ENCODE measurements at regions not wholly inside any gene's neighbourhood (a gene's known extent, or its start where the extent isn't known, plus 50 kb on each side); places are given as distances from the start of the nearest gene placed in this dataset.

DNA sequence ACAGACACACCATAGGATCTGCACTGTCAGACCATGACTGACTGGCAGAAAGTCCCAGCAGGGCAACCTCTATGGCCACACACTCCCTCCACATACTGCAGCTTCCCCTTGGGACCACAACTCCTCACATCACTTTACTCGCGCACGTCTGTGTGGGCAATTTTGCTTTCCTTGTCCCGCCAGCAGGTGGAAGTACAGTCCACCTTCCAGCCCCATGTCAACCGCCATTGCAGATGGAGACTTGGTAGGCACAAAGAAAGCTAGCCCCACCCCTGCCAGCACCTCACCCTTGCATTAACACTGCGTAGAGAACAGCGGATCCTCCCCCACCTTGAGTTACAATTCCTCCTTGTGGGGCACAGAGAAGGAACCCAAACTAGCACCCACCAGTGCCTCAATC is 74.4 kb upstream of the NAP1L2 start:
- Mint-ChIP-seq H3K4me3 (no peak overlapping the region), H3K4me1 (no peaks in the 10 kb centered on the region), H3K36me3 (ENCODE audit: low read depth) (no peaks in the 10 kb centered on the region), H3K27me3 (no peaks in the 10 kb centered on the region), H3K27ac (no peak overlapping the region), H3K9me3 (peaks cover 3% of the 10 kb centered on the region)
- CTCF ChIA-PET, result no interaction called here
- POLR2A ChIA-PET, result no interaction called here
- intact Hi-C loops (cut with micrococcal nuclease), result no loop called here
- TF ChIP-seq, protein P1, sequence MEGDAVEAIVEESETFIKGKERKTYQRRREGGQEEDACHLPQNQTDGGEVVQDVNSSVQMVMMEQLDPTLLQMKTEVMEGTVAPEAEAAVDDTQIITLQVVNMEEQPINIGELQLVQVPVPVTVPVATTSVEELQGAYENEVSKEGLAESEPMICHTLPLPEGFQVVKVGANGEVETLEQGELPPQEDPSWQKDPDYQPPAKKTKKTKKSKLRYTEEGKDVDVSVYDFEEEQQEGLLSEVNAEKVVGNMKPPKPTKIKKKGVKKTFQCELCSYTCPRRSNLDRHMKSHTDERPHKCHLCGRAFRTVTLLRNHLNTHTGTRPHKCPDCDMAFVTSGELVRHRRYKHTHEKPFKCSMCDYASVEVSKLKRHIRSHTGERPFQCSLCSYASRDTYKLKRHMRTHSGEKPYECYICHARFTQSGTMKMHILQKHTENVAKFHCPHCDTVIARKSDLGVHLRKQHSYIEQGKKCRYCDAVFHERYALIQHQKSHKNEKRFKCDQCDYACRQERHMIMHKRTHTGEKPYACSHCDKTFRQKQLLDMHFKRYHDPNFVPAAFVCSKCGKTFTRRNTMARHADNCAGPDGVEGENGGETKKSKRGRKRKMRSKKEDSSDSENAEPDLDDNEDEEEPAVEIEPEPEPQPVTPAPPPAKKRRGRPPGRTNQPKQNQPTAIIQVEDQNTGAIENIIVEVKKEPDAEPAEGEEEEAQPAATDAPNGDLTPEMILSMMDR (IDR thresholded peaks at IDR 0.05), result no peak
- DNase-seq (no peak), ATAC-seq (ENCODE audit: low read depth) (no peak)

DNA sequence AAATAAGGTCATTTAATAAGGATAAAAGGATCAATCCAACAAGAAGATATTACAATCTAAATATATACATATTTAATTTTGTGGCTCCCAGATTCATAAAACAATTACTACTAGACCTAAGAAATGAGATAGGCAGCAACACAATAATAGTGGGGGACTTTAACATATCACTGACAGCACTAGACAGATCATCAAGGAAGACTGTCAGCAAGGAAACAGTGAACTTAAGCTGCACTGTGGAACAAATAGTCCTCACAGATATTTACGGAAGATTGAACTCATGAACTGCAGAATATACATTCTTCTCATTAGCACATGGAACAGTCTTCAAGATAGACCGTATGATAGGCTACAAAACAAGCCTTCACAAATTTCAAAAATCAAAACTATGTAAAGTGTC is 56.1 kb upstream of the NAP1L2 start:
- POLR2A ChIA-PET, result no interaction called here
- CTCF ChIA-PET, result no interaction called here
- H3K27ac Mint-ChIP-seq, result no peak overlapping the region
- H3K9me3 Mint-ChIP-seq, result no peaks in the 10 kb centered on the region
- H3K4me1 Mint-ChIP-seq, result no peaks in the 10 kb centered on the region
- intact Hi-C loops (cut with micrococcal nuclease), result no loop called here
- TF ChIP-seq, protein P1 (IDR thresholded peaks at IDR 0.05), result no peak
- no peaks in the 10 kb centered on the region for H3K36me3 Mint-ChIP-seq (ENCODE audit: low read depth)
- DNase-seq (no peak), ATAC-seq (ENCODE audit: low read depth) (no peak)
- no peak overlapping the region for H3K4me3 Mint-ChIP-seq
- no peaks in the 10 kb centered on the region for H3K27me3 Mint-ChIP-seq

DNA sequence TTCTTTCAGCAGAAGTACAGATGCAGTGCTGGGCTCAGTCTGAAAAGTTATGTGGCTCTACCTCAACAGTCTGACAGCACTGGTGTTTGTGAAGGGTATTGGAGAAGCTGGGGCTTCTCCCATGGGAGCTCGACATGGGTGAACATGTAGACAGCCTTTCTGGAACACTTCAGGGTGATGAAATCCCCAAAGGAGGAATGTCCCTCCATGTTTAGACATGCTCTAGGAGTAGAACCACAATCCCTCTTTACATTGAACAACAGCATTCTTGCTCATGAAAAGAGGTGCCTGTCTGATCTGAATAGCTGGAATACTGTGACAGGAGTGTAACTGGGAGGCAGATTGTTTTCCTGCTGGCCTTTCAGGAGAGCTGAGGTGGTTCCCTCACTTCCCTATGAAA is 53.8 kb upstream of the NAP1L2 start:
- H3K27me3 Mint-ChIP-seq, result no peaks in the 10 kb centered on the region
- H3K9me3 Mint-ChIP-seq, result no peaks in the 10 kb centered on the region
- ChIA-PET POLR2A (no interaction called here), CTCF (no interaction called here)
- ATAC-seq (ENCODE audit: low read depth) (no peak), DNase-seq (no peak)
- no peak overlapping the region for H3K27ac Mint-ChIP-seq
- intact Hi-C loops (cut with micrococcal nuclease), result no loop called here
- no peak overlapping the region for H3K4me3 Mint-ChIP-seq
- TF ChIP-seq, protein P1 (IDR thresholded peaks at IDR 0.05), result no peak
- no peaks in the 10 kb centered on the region for H3K4me1 Mint-ChIP-seq
- H3K36me3 Mint-ChIP-seq (ENCODE audit: low read depth), result no peaks in the 10 kb centered on the region

DNA sequence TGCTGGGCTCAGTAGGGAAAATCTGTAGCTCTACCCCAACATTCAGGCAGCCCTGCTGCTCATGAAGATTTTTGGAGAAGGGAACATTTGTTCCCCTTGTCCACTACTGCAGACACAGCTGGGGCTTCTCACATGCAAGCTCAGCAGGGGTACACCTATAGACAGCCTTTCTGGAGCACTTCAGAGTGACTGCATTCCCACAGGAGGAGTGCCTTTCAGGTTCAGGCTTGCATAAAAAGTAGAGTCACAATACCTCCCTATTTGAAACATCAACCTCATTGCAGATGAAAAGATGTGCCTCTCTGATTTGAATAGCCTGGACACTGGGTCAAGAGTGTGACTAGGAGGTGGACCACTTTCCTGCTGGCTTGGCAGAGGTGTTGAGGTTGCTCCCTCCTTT is 53.3 kb upstream of the NAP1L2 start:
- Mint-ChIP-seq H3K4me1 (no peaks in the 10 kb centered on the region), H3K27ac (no peak overlapping the region), H3K4me3 (no peak overlapping the region), H3K27me3 (no peaks in the 10 kb centered on the region), H3K36me3 (ENCODE audit: low read depth) (no peaks in the 10 kb centered on the region), H3K9me3 (no peaks in the 10 kb centered on the region)
- TF ChIP-seq, protein P1 (IDR thresholded peaks at IDR 0.05), result no peak
- ATAC-seq (ENCODE audit: low read depth) (no peak), DNase-seq (no peak)
- ChIA-PET POLR2A (no interaction called here), CTCF (interaction anchor here (0.6 kb wide), 1 partner anchor 9 kb away, joined by 3 read pairs; no protein-coding TSS in a partner anchor)
- intact Hi-C loops (cut with micrococcal nuclease), result no loop called here

DNA sequence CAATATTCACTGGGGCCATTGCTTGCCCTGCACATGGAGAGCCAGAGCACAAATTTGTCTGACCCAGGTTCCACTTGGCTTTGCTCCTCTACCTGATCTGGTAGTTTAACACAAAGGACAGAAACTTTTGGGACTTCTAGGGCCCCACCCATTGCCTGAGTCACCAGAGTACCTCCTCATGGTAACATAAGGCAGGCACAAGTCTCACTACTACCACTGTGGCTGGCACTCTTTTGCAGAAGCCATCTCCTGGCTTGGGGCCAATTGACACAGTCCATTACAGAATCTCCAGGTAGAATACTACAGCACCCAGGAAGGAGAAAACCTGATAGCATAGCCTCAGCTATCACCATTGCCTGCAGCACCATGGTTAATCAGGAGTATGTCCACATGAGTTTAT is 52.6 kb upstream of the NAP1L2 start:
- no peaks in the 10 kb centered on the region for H3K4me1 Mint-ChIP-seq
- no peak for ATAC-seq (ENCODE audit: low read depth)
- intact Hi-C loops (cut with micrococcal nuclease), result no loop called here
- ChIA-PET POLR2A (no interaction called here), CTCF (no interaction called here)
- no peaks in the 10 kb centered on the region for H3K27me3 Mint-ChIP-seq
- no peaks in the 10 kb centered on the region for H3K9me3 Mint-ChIP-seq
- DNase-seq, result no peak
- no peak overlapping the region for H3K27ac Mint-ChIP-seq
- H3K36me3 Mint-ChIP-seq (ENCODE audit: low read depth), result no peaks in the 10 kb centered on the region
- H3K4me3 Mint-ChIP-seq, result no peak overlapping the region
- TF ChIP-seq, protein P1 (IDR thresholded peaks at IDR 0.05), result no peak

Data from activated B cell treated with CpG ODN at 0.5 μM for 24 hours (primary cell).